Bronchial epithelial cell (primary cell): ENCODE measurements at regions not wholly inside any gene's neighbourhood (a gene's known extent, or its start where the extent isn't known, plus 50 kb on each side); places are given as distances from the start of the nearest gene placed in this dataset.

Experiments
- DNase-seq: peaks from one replicate; pipeline ENCODE4 v3.0.0-alpha.2; 2010; ENCODE audit warnings: low read depth
- FAIRE-seq: peaks from 2 replicates; lab custom pipeline; 2011; peaks lifted over from hg19 to GRCh38; lab: Jason Lieb, UNC
- H3K27me3 ChIP-seq: 2 replicates; pipeline ENCODE4 v1.5.1; 2011; ENCODE audit warnings: low read length; ENCODE audit not compliant: control insufficient read depth, insufficient read depth
- H3K36me3 ChIP-seq: 2 replicates; pipeline ENCODE4 v1.5.1; 2011; ENCODE audit warnings: low read length; ENCODE audit not compliant: control insufficient read depth, insufficient read depth
- H3K4me3 ChIP-seq: 2 replicates; pipeline ENCODE4 v1.5.1; 2011; ENCODE audit warnings: mild to moderate bottlenecking, low read depth, low read length, control low read depth
- CTCF ChIP-seq: IDR thresholded peaks from 2 replicates; pipeline ENCODE4 v1.5.1; 2011; ENCODE audit warnings: mild to moderate bottlenecking, moderate library complexity, low read length, control low read depth, inconsistent platforms; ENCODE audit not compliant: insufficient read depth, severe bottlenecking

GRCh38 chr16:54216268-54216667 lies 70.3 kb downstream of the IRX3 start:
- no peak for FAIRE-seq
- Histone ChIP-seq H3K27me3 (no peaks in the 10 kb centered on the region), H3K4me3 (no peak overlapping the region), H3K36me3 (no peaks in the 10 kb centered on the region)
- no peak for TF ChIP-seq CTCF
- DNase-seq = no peak

GRCh38 chr16:54215471-54215870 lies 71.1 kb downstream of the IRX3 start:
- FAIRE-seq (no peak), DNase-seq (no peak)
- H3K36me3 ChIP-seq = no peaks in the 10 kb centered on the region
- H3K27me3 ChIP-seq = no peaks in the 10 kb centered on the region
- no peak for TF ChIP-seq CTCF
- no peak overlapping the region for H3K4me3 ChIP-seq

- FAIRE-seq (no peak), DNase-seq (no peak)
- no peak overlapping the region for H3K4me3 ChIP-seq
- H3K36me3 ChIP-seq = no peaks in the 10 kb centered on the region
- H3K27me3 ChIP-seq = no peaks in the 10 kb centered on the region
- TF ChIP-seq CTCF = no peak
These were observed 73.3 kb downstream of the IRX3 start for GRCh38 chr16:54213322-54213721.

- H3K36me3 ChIP-seq = no peaks in the 10 kb centered on the region
- no peak overlapping the region for H3K4me3 ChIP-seq
- FAIRE-seq (no peak), DNase-seq (no peak)
- H3K27me3 ChIP-seq = no peaks in the 10 kb centered on the region
- no peak for TF ChIP-seq CTCF
These were observed 73.7 kb downstream of the IRX3 start for GRCh38 chr16:54212893-54213292.

GRCh38 chr16:54211203-54211602 lies 75.4 kb downstream of the IRX3 start:
- H3K36me3 ChIP-seq = no peaks in the 10 kb centered on the region
- no peaks in the 10 kb centered on the region for H3K27me3 ChIP-seq
- H3K4me3 ChIP-seq = no peak overlapping the region
- no peak for TF ChIP-seq CTCF
- FAIRE-seq = no peak
- DNase-seq = no peak

GRCh38 chr16:54210452-54211125 lies 76.0 kb downstream of the IRX3 start:
- TF ChIP-seq CTCF = no peak
- DNase-seq (no peak), FAIRE-seq (no peak)
- Histone ChIP-seq H3K4me3 (no peak overlapping the region), H3K27me3 (peaks cover 2% of the 10 kb centered on the region), H3K36me3 (no peaks in the 10 kb centered on the region)
